Peyer's patch (tissue), 4 donors: ENCODE measurements at regions not wholly inside any gene's neighbourhood (a gene's known extent, or its start where the extent isn't known, plus 50 kb on each side); places are given as distances from the start of the nearest gene placed in this dataset.

Experiments
- DNase-seq, 3 donors: peaks; one replicate each; pipeline ENCODE4 v3.0.0-alpha.2; 2017 to 2019
- H3K27ac ChIP-seq, 4 donors: fragments of 200-600 bp; sonication (generic); one replicate each; pipeline ENCODE4 v1.5.1; 2016 to 2019
- H3K27me3 ChIP-seq, 2 donors: fragments of 200-600 bp; sonication (generic); one replicate each; pipeline ENCODE4 v1.5.1; 2019
- H3K36me3 ChIP-seq, 3 donors: fragments of 200-600 bp; sonication (generic); one replicate each; pipeline ENCODE4 v1.5.1; 2016 to 2019
- H3K4me1 ChIP-seq, 4 donors: fragments of 200-600 bp; sonication (generic); one replicate each; pipeline ENCODE4 v1.5.1; 2016 to 2019
- H3K4me3 ChIP-seq, 4 donors: fragments of 200-600 bp; sonication (generic); 1 replicate in 3 of 4; 2 replicates in 1 of 4; pipeline ENCODE4 v1.5.1; 2016 to 2019; ENCODE audit warnings: mild to moderate bottlenecking in 1 of 4
- H3K9me3 ChIP-seq, 4 donors: fragments of 200-600 bp; sonication (generic); one replicate each; pipeline ENCODE4 v1.5.1; 2016 to 2019; ENCODE audit warnings: mild to moderate bottlenecking in 1 of 4
- CTCF ChIP-seq, 6 experiments: fragments of 450-650 bp in 4 of 6; fragments of 200-600 bp in 2 of 6; sonication (generic) in 1 of 6; IDR thresholded peaks; one replicate each; pipeline ENCODE4 v1.5.1; 2017 to 2019; ENCODE audit warnings: antibody characterized with exemption in 6 of 6, mild to moderate bottlenecking in 3 of 6, moderate library complexity in 1 of 6
- POLR2A ChIP-seq, 2 donors: fragments of 450-650 bp; IDR thresholded peaks; one replicate each; pipeline ENCODE4 v1.5.1; 2017; ENCODE audit warnings: antibody characterized with exemption in 2 of 2, mild to moderate bottlenecking in 2 of 2, moderate library complexity in 2 of 2

- Histone ChIP-seq H3K4me1 (no peaks in the 10 kb centered on the region), H3K27ac (no peak overlapping the region), H3K9me3 (no peaks in the 10 kb centered on the region), H3K27me3 (no peaks in the 10 kb centered on the region), H3K36me3 (no peaks in the 10 kb centered on the region), H3K4me3 (no peak overlapping the region)
- no peak for DNase-seq
- no peak for TF ChIP-seq POLR2A (IDR thresholded peaks at IDR 0.05)
- no peak for TF ChIP-seq CTCF (IDR thresholded peaks at IDR 0.05)
Measured at GRCh38 chr18:45399146-45399545, 216.1 kb upstream of the SLC14A2 start.

DNA sequence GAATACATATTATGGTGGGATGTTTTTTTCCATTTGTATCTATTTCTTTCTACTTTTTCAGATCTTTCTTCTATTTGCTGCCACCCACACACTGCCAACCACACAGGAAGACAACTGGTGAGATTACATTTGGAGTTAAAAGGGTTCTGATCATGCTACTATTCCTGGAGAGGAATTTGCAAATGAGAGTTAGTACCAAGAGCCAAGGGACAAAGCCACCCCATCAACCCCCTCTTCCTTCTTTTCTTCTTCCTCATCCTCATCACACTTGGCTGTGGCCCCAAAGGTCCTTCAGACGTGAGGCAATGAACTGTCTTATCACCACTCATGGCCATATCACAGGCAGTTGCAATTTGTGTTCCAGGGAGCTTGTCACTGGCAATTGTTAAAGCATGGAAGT, 215.6 kb upstream of the SLC14A2 start:
- Histone ChIP-seq H3K36me3 (no peaks in the 10 kb centered on the region), H3K4me1 (no peaks in the 10 kb centered on the region), H3K27me3 (no peaks in the 10 kb centered on the region), H3K9me3 (no peaks in the 10 kb centered on the region), H3K4me3 (no peak overlapping the region), H3K27ac (no peak overlapping the region)
- no peak for DNase-seq
- no peak for TF ChIP-seq CTCF (IDR thresholded peaks at IDR 0.05)
- no peak for TF ChIP-seq POLR2A (IDR thresholded peaks at IDR 0.05)

DNA sequence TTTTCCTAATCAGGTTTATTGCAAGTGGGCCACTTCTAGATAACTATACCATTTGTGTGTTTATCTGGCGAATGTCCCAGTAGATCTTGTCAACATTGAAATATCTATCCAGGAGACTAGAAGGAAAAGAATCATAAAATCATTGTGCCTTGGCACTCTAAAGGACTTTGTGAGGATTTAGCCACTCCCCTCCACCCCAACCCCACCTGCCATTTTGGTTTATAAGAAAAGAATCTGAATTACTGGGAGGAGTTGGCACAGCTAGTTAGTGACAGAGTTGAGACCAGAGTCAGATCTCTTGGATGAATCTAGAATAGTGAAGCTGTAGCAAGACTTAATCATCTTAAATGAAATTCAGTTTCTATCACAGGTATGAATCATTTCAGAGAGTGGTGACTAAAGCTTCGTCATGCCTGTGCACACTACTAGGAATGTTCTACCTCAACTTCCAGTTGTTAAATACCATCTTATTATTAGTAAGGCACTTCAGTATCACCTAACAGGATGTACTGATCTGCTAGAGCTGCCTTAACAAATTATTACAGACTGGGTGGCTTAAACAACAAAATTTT, 212.7 kb upstream of the SLC14A2 start:
- Histone ChIP-seq H3K27ac (peak overlapping the region in 1 of 4 donors; percentile 10), H3K4me1 (no peaks in the 10 kb centered on the region), H3K9me3 (no peaks in the 10 kb centered on the region), H3K27me3 (no peaks in the 10 kb centered on the region), H3K36me3 (no peaks in the 10 kb centered on the region), H3K4me3 (no peak overlapping the region)
- DNase-seq, result peak in 1 of 3 donors; percentile 53
- no peak for TF ChIP-seq POLR2A (IDR thresholded peaks at IDR 0.05)
- no peak for TF ChIP-seq CTCF (IDR thresholded peaks at IDR 0.05)

DNA sequence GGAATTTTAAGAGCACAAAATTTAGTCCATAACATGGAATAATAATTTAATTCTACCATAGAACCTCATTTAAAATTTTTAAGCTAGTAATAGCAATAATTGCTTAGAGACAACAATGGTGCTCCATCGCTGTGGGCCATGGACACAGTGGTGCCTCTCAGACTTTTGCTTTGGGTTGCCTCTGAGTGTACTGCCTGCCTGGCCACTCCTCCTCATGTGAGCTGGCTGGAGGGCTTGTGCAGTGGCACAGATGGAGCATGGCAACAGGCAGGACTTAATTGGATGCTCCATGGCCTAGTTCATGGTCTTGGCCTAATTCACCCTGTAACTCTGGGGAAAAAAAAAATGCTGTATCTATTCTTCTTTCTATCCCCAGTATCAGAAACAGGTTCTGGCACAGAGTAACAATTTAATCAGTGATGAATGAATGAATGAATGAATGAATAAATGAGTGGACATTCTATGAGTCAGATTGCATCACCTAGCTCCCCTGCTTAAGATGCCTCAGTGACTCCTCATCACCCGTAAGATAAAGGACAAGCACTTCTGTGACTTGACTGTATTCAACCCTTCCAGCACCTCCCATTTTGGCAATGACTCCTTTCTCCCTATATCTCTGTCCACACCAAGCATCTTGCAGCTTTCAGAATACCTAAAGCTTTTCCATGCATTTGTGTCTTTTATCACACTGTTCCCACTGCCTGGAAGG, 211.8 kb upstream of the SLC14A2 start:
- no peaks in the 10 kb centered on the region for H3K27me3 ChIP-seq
- no peak overlapping the region for H3K4me3 ChIP-seq
- H3K9me3 ChIP-seq, result no peaks in the 10 kb centered on the region
- TF ChIP-seq CTCF (IDR thresholded peaks at IDR 0.05) (no peak), POLR2A (IDR thresholded peaks at IDR 0.05) (no peak)
- no peaks in the 10 kb centered on the region for H3K36me3 ChIP-seq
- no peak for DNase-seq
- H3K4me1 ChIP-seq, result no peaks in the 10 kb centered on the region
- no peak overlapping the region for H3K27ac ChIP-seq

DNA sequence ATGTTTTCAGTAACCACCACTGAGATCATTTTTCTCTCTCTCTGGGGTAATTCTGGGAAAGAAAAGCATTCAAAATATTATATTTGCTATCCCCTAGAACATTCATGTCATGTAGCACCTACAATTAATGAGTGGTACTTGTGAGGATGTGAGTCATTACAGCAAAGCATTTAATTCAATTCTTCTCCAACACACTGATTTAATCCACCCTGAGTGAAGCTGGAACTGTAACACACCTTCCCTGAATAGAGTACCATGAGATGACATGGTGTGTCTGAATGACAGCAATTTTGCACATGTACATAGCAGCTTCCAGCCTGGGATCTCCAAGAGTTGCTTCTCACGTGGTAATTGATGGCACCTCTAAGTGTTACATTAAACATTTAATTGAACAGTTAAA, 207.1 kb upstream of the SLC14A2 start:
- no peaks in the 10 kb centered on the region for H3K4me1 ChIP-seq
- H3K9me3 ChIP-seq, result no peaks in the 10 kb centered on the region
- H3K4me3 ChIP-seq, result no peak overlapping the region
- TF ChIP-seq CTCF (IDR thresholded peaks at IDR 0.05) (no peak), POLR2A (IDR thresholded peaks at IDR 0.05) (no peak)
- H3K27me3 ChIP-seq, result no peaks in the 10 kb centered on the region
- no peaks in the 10 kb centered on the region for H3K36me3 ChIP-seq
- no peak for DNase-seq
- no peak overlapping the region for H3K27ac ChIP-seq
